HEK293 (cell line): ENCODE measurements at regions not wholly inside any gene's neighbourhood (a gene's known extent, or its start where the extent isn't known, plus 50 kb on each side); places are given as distances from the start of the nearest gene placed in this dataset.
"Not testable (repeated sequence)": the region's sequence is repeated elsewhere in the genome, so short reads cannot be mapped to it uniquely, and the experiment has no call there.

Experiments used
- CTCF ChIA-PET: fragments of 350-600 bp; formaldehyde crosslinking; extraction: SDS; loops from one replicate; lab custom pipeline; 2021; ENCODE audit warnings: antibody characterized with exemption; lab: Yijun Ruan, JAX
- POLR2A ChIA-PET: fragments of 300-600 bp; formaldehyde crosslinking; extraction: SDS; loops from one replicate; lab custom pipeline; 2020; ENCODE audit warnings: antibody characterized with exemption, inconsistent platforms; lab: Yijun Ruan, JAX
- H3K27ac ChIP-seq: fragments of 200-500 bp; sonication (Bioruptor generic); 2 replicates; pipeline ENCODE4 v1.5.1; 2014; ENCODE audit warnings: low read depth, low read length, control low read depth, inconsistent platforms; ENCODE audit errors: extremely low read depth
- H3K36me3 ChIP-seq, 2 experiments: fragments of 200-500 bp in 1 of 2; sonication (Bioruptor generic) in 1 of 2; 1 replicate in 1 of 2; 2 replicates in 1 of 2; pipeline ENCODE4 v1.5.1; 2014 to 2017; ENCODE audit warnings: inconsistent platforms in 2 of 2, low read length in 2 of 2; ENCODE audit not compliant: control insufficient read depth in 2 of 2, insufficient read depth in 1 of 2
- H3K4me1 ChIP-seq: fragments of 200-500 bp; sonication (Bioruptor generic); 2 replicates; pipeline ENCODE4 v1.5.1; 2014; ENCODE audit warnings: mild to moderate bottlenecking, low read length, inconsistent platforms; ENCODE audit not compliant: control insufficient read depth, insufficient read depth
- H3K4me3 ChIP-seq: 2 replicates; pipeline ENCODE4 v1.5.1; 2011; ENCODE audit warnings: low read depth, mild to moderate bottlenecking, control low read depth, low read length, moderate library complexity
- H3K9me3 ChIP-seq: fragments of 200-500 bp; sonication (Bioruptor generic); 2 replicates; pipeline ENCODE4 v1.5.1; 2014; ENCODE audit warnings: low read depth, low read length, inconsistent platforms; ENCODE audit not compliant: control insufficient read depth, insufficient read depth
- CTCF ChIP-seq: fragments of 450-650 bp; formaldehyde crosslinking; IDR thresholded peaks from 2 replicates; pipeline ENCODE4 v1.5.1; 2016; ENCODE audit warnings: missing biosample characterization, missing genetic modification characterization
- GLIS1 ChIP-seq: fragments of 450-650 bp; formaldehyde crosslinking; IDR thresholded peaks from 2 replicates; pipeline ENCODE4 v1.5.1; 2016; ENCODE audit warnings: missing biosample characterization, missing genetic modification characterization
- GLIS2 ChIP-seq: fragments of 450-650 bp; formaldehyde crosslinking; IDR thresholded peaks from 2 replicates; pipeline ENCODE4 v1.5.1; 2016; ENCODE audit warnings: missing biosample characterization, missing genetic modification characterization
- PATZ1 ChIP-seq: fragments of 450-650 bp; formaldehyde crosslinking; IDR thresholded peaks from 2 replicates; pipeline ENCODE4 v1.5.1; 2016; ENCODE audit warnings: missing biosample characterization, missing genetic modification characterization
- ZIC2 ChIP-seq: fragments of 450-650 bp; formaldehyde crosslinking; IDR thresholded peaks from 2 replicates; pipeline ENCODE4 v1.5.1; 2016; ENCODE audit warnings: missing biosample characterization, missing genetic modification characterization
- ZNF335 ChIP-seq: fragments of 450-650 bp; formaldehyde crosslinking; conservative IDR thresholded peaks from 2 replicates; pipeline ENCODE4 v1.5.1; 2016; ENCODE audit warnings: missing biosample characterization, missing genetic modification characterization
- ZNF394 ChIP-seq: fragments of 450-650 bp; formaldehyde crosslinking; IDR thresholded peaks from 2 replicates; pipeline ENCODE4 v1.5.1; 2016; ENCODE audit warnings: missing biosample characterization, missing genetic modification characterization, mild to moderate bottlenecking, moderate library complexity, borderline replicate concordance
- ZNF449 ChIP-seq: fragments of 450-650 bp; formaldehyde crosslinking; IDR thresholded peaks from 2 replicates; pipeline ENCODE4 v1.5.1; 2017; ENCODE audit warnings: missing biosample characterization, mild to moderate bottlenecking, missing genetic modification characterization, moderate library complexity
- ZNF529 ChIP-seq: fragments of 450-650 bp; formaldehyde crosslinking; IDR thresholded peaks from 2 replicates; pipeline ENCODE4 v1.5.1; 2017; ENCODE audit warnings: missing genetic modification characterization, missing biosample characterization; ENCODE audit not compliant: insufficient replicate concordance
- ZNF548 ChIP-seq: fragments of 450-650 bp; formaldehyde crosslinking; IDR thresholded peaks from 2 replicates; pipeline ENCODE4 v1.5.1; 2016; ENCODE audit warnings: missing biosample characterization, missing genetic modification characterization
- ZNF600 ChIP-seq: fragments of 450-650 bp; formaldehyde crosslinking; IDR thresholded peaks from 2 replicates; pipeline ENCODE4 v1.5.1; 2016; ENCODE audit warnings: missing biosample characterization, missing genetic modification characterization
- ZNF677 ChIP-seq: fragments of 450-650 bp; IDR thresholded peaks from 2 replicates; pipeline ENCODE4 v1.5.0; 2018; ENCODE audit warnings: missing biosample characterization, mild to moderate bottlenecking, missing genetic modification characterization, moderate library complexity
- ZNF704 ChIP-seq: fragments of 450-650 bp; formaldehyde crosslinking; IDR thresholded peaks from 2 replicates; pipeline ENCODE4 v1.5.1; 2016; ENCODE audit warnings: missing biosample characterization, missing genetic modification characterization
- TF ChIP-seq, protein P1 (sequence below): fragments of 450-650 bp; formaldehyde crosslinking; IDR thresholded peaks from 2 replicates; pipeline ENCODE4 v1.5.1; 2016; ENCODE audit warnings: missing biosample characterization, missing genetic modification characterization
- TF ChIP-seq, protein P2 (sequence below): fragments of 450-650 bp; formaldehyde crosslinking; IDR thresholded peaks from 2 replicates; pipeline ENCODE4 v1.5.1; 2016; ENCODE audit warnings: missing biosample characterization, missing genetic modification characterization

- not testable (repeated sequence) for H3K4me1 ChIP-seq, H3K36me3 ChIP-seq, H3K27ac ChIP-seq, H3K9me3 ChIP-seq, H3K4me3 ChIP-seq
- ChIA-PET POLR2A (interaction anchor here (0.6 kb wide), 1 partner anchor 37 kb away, joined by 5 read pairs; no protein-coding TSS in a partner anchor), CTCF (interaction anchor here (0.8 to 3.1 kb wide), 4 partner anchors 19 to 194 kb away, joined by 3 to 14 read pairs (median 5); no protein-coding TSS in a partner anchor)
- TF ChIP-seq GLIS2 (tag by site-specific recombination) (peak; percentile 56), ZNF600 (0 out of 2 replicates have a peak, but pooled peaks have one; percentile 16), PATZ1 (tag by site-specific recombination) (0 out of 2 replicates have a peak, but pooled peaks have one; percentile 26), ZNF449 (0 out of 2 replicates have a peak, but pooled peaks have one; percentile 29), GLIS1 (peak; percentile 38; the same call in 1 of the 2 replicates), ZIC2 (peak; percentile 34; the same call in 1 of the 2 replicates), ZNF335 (peak; percentile 30; the same call in 1 of the 2 replicates), CTCF (tag by site-specific recombination) (peak; percentile 49; the same call in 1 of the 2 replicates)
- TF ChIP-seq, protein P1, sequence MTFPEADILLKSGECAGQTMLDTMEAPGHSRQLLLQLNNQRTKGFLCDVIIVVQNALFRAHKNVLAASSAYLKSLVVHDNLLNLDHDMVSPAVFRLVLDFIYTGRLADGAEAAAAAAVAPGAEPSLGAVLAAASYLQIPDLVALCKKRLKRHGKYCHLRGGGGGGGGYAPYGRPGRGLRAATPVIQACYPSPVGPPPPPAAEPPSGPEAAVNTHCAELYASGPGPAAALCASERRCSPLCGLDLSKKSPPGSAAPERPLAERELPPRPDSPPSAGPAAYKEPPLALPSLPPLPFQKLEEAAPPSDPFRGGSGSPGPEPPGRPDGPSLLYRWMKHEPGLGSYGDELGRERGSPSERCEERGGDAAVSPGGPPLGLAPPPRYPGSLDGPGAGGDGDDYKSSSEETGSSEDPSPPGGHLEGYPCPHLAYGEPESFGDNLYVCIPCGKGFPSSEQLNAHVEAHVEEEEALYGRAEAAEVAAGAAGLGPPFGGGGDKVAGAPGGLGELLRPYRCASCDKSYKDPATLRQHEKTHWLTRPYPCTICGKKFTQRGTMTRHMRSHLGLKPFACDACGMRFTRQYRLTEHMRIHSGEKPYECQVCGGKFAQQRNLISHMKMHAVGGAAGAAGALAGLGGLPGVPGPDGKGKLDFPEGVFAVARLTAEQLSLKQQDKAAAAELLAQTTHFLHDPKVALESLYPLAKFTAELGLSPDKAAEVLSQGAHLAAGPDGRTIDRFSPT: 0 out of 2 replicates have a peak, but pooled peaks have one; percentile 14
Measured at GRCh38 chr4:1548827-1549637, 135.1 kb downstream of the FAM53A start.

DNA sequence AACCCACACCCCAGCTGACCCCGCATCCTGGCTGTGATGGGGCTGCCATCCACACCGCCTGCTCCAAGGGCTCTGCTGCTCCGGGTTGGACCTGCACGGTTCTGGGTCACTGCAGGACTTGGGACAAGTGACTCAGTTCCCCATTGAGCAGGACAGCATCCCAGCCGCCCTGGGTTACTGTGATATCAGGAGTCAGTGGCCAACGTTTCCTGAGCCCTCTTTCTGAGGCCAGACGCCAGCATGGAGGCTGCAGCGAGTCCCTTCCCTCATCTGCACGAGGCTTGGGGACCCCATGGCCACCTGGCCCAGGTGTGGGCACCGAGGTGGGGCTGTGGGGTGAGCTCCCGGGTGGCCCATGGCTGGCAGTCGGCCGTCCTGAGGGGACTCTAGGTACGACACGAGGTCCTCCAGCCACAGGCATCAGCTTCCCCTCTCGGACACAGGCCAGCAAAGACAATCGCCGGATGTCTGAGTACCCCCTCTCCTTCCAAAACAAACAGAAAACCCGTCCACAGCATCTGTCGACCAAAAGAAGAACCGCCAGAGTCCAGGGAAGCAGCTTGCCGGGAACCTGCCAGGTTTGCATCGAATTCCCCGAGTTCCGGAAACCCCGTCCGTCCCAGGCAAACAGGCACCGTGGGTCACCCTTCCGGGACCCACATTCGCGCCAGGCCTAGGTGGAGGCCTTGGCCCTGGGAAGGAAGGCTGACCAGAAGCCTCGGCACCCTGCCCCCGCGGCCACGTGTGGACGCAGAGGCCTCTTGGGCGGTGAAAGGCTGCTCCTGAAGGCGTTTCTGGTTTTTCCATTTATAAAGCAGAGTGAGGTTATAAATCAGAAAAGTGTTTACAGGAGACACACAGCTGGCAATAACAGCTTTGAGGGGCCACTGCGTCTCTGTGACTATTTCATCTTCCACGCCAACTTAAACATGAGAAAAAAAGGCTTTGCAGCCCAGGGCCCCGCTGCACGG, 136.0 kb downstream of the FAM53A start:
- Histone ChIP-seq H3K36me3 (no peaks in the 10 kb centered on the region), H3K4me1 (no peaks in the 10 kb centered on the region), H3K9me3 (no peaks in the 10 kb centered on the region), H3K4me3 (no peak overlapping the region), H3K27ac (no peak overlapping the region)
- CTCF ChIA-PET: interaction anchor here (0.9 to 3.1 kb wide), 3 partner anchors 18 to 193 kb away, joined by 5 to 14 read pairs (median 5); no protein-coding TSS in a partner anchor
- POLR2A ChIA-PET: interaction anchor here (0.6 kb wide), 1 partner anchor 36 kb away, joined by 5 read pairs; no protein-coding TSS in a partner anchor
- TF ChIP-seq ZNF704 (tag by site-specific recombination) (no peak), ZNF394 (no peak), ZNF449 (no peak), ZNF677 (tag by site-specific recombination) (no peak), ZNF529 (tag by site-specific recombination) (no peak), ZNF548 (tag by site-specific recombination) (no peak)
- TF ChIP-seq, protein P2, sequence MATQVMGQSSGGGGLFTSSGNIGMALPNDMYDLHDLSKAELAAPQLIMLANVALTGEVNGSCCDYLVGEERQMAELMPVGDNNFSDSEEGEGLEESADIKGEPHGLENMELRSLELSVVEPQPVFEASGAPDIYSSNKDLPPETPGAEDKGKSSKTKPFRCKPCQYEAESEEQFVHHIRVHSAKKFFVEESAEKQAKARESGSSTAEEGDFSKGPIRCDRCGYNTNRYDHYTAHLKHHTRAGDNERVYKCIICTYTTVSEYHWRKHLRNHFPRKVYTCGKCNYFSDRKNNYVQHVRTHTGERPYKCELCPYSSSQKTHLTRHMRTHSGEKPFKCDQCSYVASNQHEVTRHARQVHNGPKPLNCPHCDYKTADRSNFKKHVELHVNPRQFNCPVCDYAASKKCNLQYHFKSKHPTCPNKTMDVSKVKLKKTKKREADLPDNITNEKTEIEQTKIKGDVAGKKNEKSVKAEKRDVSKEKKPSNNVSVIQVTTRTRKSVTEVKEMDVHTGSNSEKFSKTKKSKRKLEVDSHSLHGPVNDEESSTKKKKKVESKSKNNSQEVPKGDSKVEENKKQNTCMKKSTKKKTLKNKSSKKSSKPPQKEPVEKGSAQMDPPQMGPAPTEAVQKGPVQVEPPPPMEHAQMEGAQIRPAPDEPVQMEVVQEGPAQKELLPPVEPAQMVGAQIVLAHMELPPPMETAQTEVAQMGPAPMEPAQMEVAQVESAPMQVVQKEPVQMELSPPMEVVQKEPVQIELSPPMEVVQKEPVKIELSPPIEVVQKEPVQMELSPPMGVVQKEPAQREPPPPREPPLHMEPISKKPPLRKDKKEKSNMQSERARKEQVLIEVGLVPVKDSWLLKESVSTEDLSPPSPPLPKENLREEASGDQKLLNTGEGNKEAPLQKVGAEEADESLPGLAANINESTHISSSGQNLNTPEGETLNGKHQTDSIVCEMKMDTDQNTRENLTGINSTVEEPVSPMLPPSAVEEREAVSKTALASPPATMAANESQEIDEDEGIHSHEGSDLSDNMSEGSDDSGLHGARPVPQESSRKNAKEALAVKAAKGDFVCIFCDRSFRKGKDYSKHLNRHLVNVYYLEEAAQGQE (tag by site-specific recombination): no peak
